K562 (cell line): ENCODE measurements at regions not wholly inside any gene's neighbourhood (a gene's known extent, or its start where the extent isn't known, plus 50 kb on each side); places are given as distances from the start of the nearest gene placed in this dataset.

Experiments
- ATAC-seq: fragments of 200-7000 bp; cut with Tn5 transposase; 3 replicates; pipeline ENCODE4 v1.9.1; 2020; ENCODE audit warnings: moderate library complexity
- BruUV-seq: library from RNA; stranded (reverse); fragments of 400-500 nt; replicated peaks from 2 replicates; lab custom pipeline; 2021; lab: Mats Ljungman, UMichigan
- CTCF ChIA-PET: fragments of 300-600 bp; formaldehyde crosslinking; extraction: SDS; loops from one replicate; lab custom pipeline; 2021; ENCODE audit warnings: low intra/inter-chr PET ratio; lab: Yijun Ruan, JAX
- POLR2A ChIA-PET: fragments of 300-600, 350-650 bp; sonication (Branson Sonifier 250); formaldehyde crosslinking; extraction: SDS; loops from one replicate; lab custom pipeline; 2021; ENCODE audit warnings: antibody characterized with exemption, inconsistent platforms; lab: Yijun Ruan, JAX
- DNase-seq, 4 experiments: peaks; one replicate each; pipeline versions ENCODE4 v3.0.0 to v3.0.0-alpha.2; 2011 to 2018; ENCODE audit warnings: low spot score in 3 of 4, mixed read lengths in 3 of 4; ENCODE audit errors: extremely low read depth in 1 of 4
- FAIRE-seq: peaks from 2 replicates; lab custom pipeline; 2011; peaks lifted over from hg19 to GRCh38; lab: Jason Lieb, UNC
- H2AFZ ChIP-seq: 2 replicates; pipeline ENCODE4 v1.6.0; 2011; ENCODE audit warnings: low read depth, low read length, control low read depth, inconsistent platforms
- H3K27ac ChIP-seq: fragments of 200-600 bp; 3 replicates; pipeline ENCODE4 v1.8.0; 2011; ENCODE audit warnings: low read depth, mild to moderate bottlenecking, control low read depth, inconsistent platforms, low read length, moderate library complexity, mixed read lengths; ENCODE audit errors: extremely low read depth
- H3K27me3 ChIP-seq, 2 experiments: fragments of 300-600 bp in 1 of 2; 2 replicates in 1 of 2; 3 replicates in 1 of 2; pipeline versions ENCODE4 v1.6.0 to v1.8.0; 2011; ENCODE audit warnings: inconsistent platforms in 2 of 2, low read length in 2 of 2, mild to moderate bottlenecking in 1 of 2, mixed read lengths in 1 of 2, moderate library complexity in 1 of 2; ENCODE audit not compliant: control insufficient read depth in 2 of 2, insufficient read depth in 2 of 2
- H3K36me3 ChIP-seq: fragments of 300-600 bp; 3 replicates; pipeline ENCODE4 v1.8.0; 2011; ENCODE audit warnings: mild to moderate bottlenecking, low read length, inconsistent platforms; ENCODE audit not compliant: control insufficient read depth, insufficient read depth
- H3K4me1 ChIP-seq, 2 experiments: fragments of 200-600 bp in 1 of 2; replicated peaks in 1 of 2; 2 replicates in 1 of 2; 3 replicates in 1 of 2; pipeline versions ENCODE4 v1.5.1 to v1.8.0; 2011; ENCODE audit warnings: inconsistent platforms in 2 of 2, low read length in 2 of 2, mild to moderate bottlenecking in 1 of 2, mixed read lengths in 1 of 2, moderate library complexity in 1 of 2; ENCODE audit not compliant: control insufficient read depth in 2 of 2, insufficient read depth in 2 of 2
- H3K4me2 ChIP-seq: 2 replicates; pipeline ENCODE4 v1.6.1; 2011; ENCODE audit warnings: low read length, control low read depth, inconsistent platforms, mixed read lengths; ENCODE audit not compliant: insufficient read depth
- H3K4me3 ChIP-seq: fragments of 200-600 bp; sonication (generic), shearing (Covaris generic); 2 replicates; pipeline ENCODE4 v1.5.1; 2016; ENCODE audit warnings: control low read depth, inconsistent platforms
- H3K79me2 ChIP-seq: fragments of 200-600 bp; 3 replicates; pipeline ENCODE4 v1.8.0; 2011; ENCODE audit warnings: low read length, inconsistent platforms; ENCODE audit not compliant: control insufficient read depth, insufficient read depth
- H3K9ac ChIP-seq, 2 experiments: 2 replicates each; pipeline versions ENCODE4 v1.6.0 to v1.6.1; 2011; ENCODE audit warnings: low read depth in 2 of 2, low read length in 2 of 2, control low read depth in 1 of 2, inconsistent platforms in 1 of 2, mild to moderate bottlenecking in 1 of 2, mixed read lengths in 1 of 2; ENCODE audit not compliant: insufficient read depth in 1 of 2
- H3K9me1 ChIP-seq: one replicate; pipeline ENCODE4 v1.6.0; 2011; ENCODE audit warnings: inconsistent platforms, mild to moderate bottlenecking, low read length, moderate library complexity; ENCODE audit not compliant: control insufficient read depth, insufficient read depth
- H3K9me3 ChIP-seq: replicated peaks from 2 replicates; pipeline ENCODE4 v1.5.1; 2011; ENCODE audit warnings: low read depth, low read length, inconsistent platforms; ENCODE audit not compliant: control insufficient read depth, insufficient read depth
- H4K20me1 ChIP-seq: replicated peaks from 2 replicates; pipeline ENCODE4 v1.6.1; 2011; ENCODE audit warnings: low read length, inconsistent platforms, mixed read lengths; ENCODE audit not compliant: control insufficient read depth, insufficient read depth
- ARID3B ChIP-seq: fragments of 250-450 bp; sonication (Bioruptor Pico); IDR thresholded peaks from 2 replicates; pipeline ENCODE4 v1.4.0; 2020; ENCODE audit warnings: borderline replicate concordance
- KDM1A ChIP-seq, 2 experiments: fragments of 450-650 bp; IDR thresholded peaks; 2 replicates each; pipeline ENCODE4 v1.6.1; 2016; ENCODE audit warnings: mild to moderate bottlenecking in 2 of 2
- WGBS: fragments of 100-300 bp; shearing (Covaris generic); methylation state at CpG from one replicate; pipeline ENCODE4 v1.1.6; 2016; ENCODE audit warnings: low coverage, mixed read lengths; ENCODE audit not compliant: insufficient coverage; ENCODE audit errors: missing lambda C conversion rate; 5-methylcytosine and 5-hydroxymethylcytosine counted together
- in situ Hi-C: fragments of 300-500 bp; cut with MboI; formaldehyde crosslinking; loops from 4 replicates; pipeline ENCODE4 v1.15.0; 2018; ENCODE audit warnings: inconsistent platforms, mixed read lengths
- intact Hi-C: fragments of 100-400 bp; cut with micrococcal nuclease; formaldehyde crosslinking; loops from 2 replicates; pipeline ENCODE4 v1.14.2; 2022

- Histone ChIP-seq H3K4me3 (no peak overlapping the region), H3K27me3 (no peaks in the 10 kb centered on the region), H4K20me1 (no peaks in the 10 kb centered on the region), H3K9me3 (no peaks in the 10 kb centered on the region), H3K79me2 (no peaks in the 10 kb centered on the region), H3K4me1 (no peaks in the 10 kb centered on the region), H2AFZ (no peak overlapping the region), H3K36me3 (no peaks in the 10 kb centered on the region), H3K27ac (no peak overlapping the region), H3K9ac (no peak overlapping the region), H3K9me1 (no peaks in the 10 kb centered on the region), H3K4me2 (no peak overlapping the region)
- ChIA-PET POLR2A (no interaction called here), CTCF (no interaction called here)
- TF ChIP-seq KDM1A (IDR thresholded peaks at IDR 0.05) (0 out of 4 replicates have a peak, but pooled peaks of 1 of the 2 experiments have one; percentile 9), ARID3B (CRISPR knock-in tag) (no peak)
- WGBS = 0% methylated on average over 3 of the region's 3 CpGs
- BruUV-seq = no TSS peak
- no peak for DNase-seq
- in situ Hi-C loops (loop anchor here (25.0 kb wide), 1 partner anchor 1641 kb away; no protein-coding TSS in a partner anchor), intact Hi-C loops (no loop called here)
- no peak for FAIRE-seq
- ATAC-seq = no peak
Observed at GRCh38 chr5:163571744-163572143, 66.3 kb downstream of the MAT2B start.
